Kidney (tissue), 13 donors: ENCODE measurements at regions not wholly inside any gene's neighbourhood (a gene's known extent, or its start where the extent isn't known, plus 50 kb on each side); places are given as distances from the start of the nearest gene placed in this dataset.
"Not testable (repeated sequence)": the region's sequence is repeated elsewhere in the genome, so short reads cannot be mapped to it uniquely, and the experiment has no call there.

ENCODE experiments used
- DNase-seq, 5 donors: peaks; one replicate each; pipeline ENCODE4 v3.0.0-alpha.2; 2013 to 2020
- FAIRE-seq: peaks from 2 replicates; lab custom pipeline; 2012; peaks lifted over from hg19 to GRCh38; lab: Jason Lieb, UNC
- H3K27ac ChIP-seq, 2 donors: one replicate each; pipeline ENCODE4 v1.7.0; 2013; ENCODE audit warnings: low read depth in 2 of 2, low read length in 2 of 2, inconsistent platforms in 1 of 2
- H3K27me3 ChIP-seq: one replicate; pipeline ENCODE4 v1.7.1; 2013; ENCODE audit warnings: low read length, inconsistent platforms; ENCODE audit not compliant: control insufficient read depth, insufficient read depth
- H3K36me3 ChIP-seq, 3 donors: one replicate each; pipeline versions ENCODE4 v1.7.0 to v1.7.1; 2013; ENCODE audit warnings: low read length in 3 of 3, control low read depth in 1 of 3, inconsistent platforms in 1 of 3; ENCODE audit not compliant: insufficient read depth in 3 of 3, control insufficient read depth in 2 of 3
- H3K4me1 ChIP-seq, 3 donors: one replicate each; pipeline versions ENCODE4 v1.7.0 to v1.7.1; 2013; ENCODE audit warnings: low read length in 3 of 3, inconsistent platforms in 1 of 3, low read depth in 1 of 3; ENCODE audit not compliant: control insufficient read depth in 2 of 3, insufficient read depth in 2 of 3
- H3K4me3 ChIP-seq, 3 donors: one replicate each; pipeline versions ENCODE4 v1.7.0 to v1.8.1; 2013; ENCODE audit warnings: low read length in 3 of 3, control low read depth in 1 of 3, inconsistent platforms in 1 of 3
- H3K9ac ChIP-seq, 3 donors: one replicate each; pipeline versions ENCODE4 v1.7.0 to v1.7.1; 2013; ENCODE audit warnings: low read length in 3 of 3, control low read depth in 1 of 3, inconsistent platforms in 1 of 3
- H3K9me3 ChIP-seq, 3 donors: one replicate each; pipeline versions ENCODE4 v1.7.0 to v1.7.1; 2013; ENCODE audit warnings: low read length in 3 of 3, control low read depth in 1 of 3, inconsistent platforms in 1 of 3; ENCODE audit not compliant: control insufficient read depth in 2 of 3, insufficient read depth in 1 of 3
- CTCF ChIP-seq: IDR thresholded peaks from 3 replicates; pipeline ENCODE4 v1.5.1; 2012; ENCODE audit warnings: mild to moderate bottlenecking, moderate library complexity, borderline replicate concordance; ENCODE audit not compliant: insufficient read depth; ENCODE audit errors: extremely low read depth
- intact Hi-C: fragments of 100-400 bp; cut with DNase I; formaldehyde crosslinking; loops from one replicate; pipeline ENCODE4 v1.11.1; 2022
- donor health status: control.
- donor health status: control.
- donor health status: control.
- donor health status: control.
- donor health status: control.
- donor health status: DM: yes; HTN: yes; CAD: no.
- donor health status: Normal renal cell carcinoma (clear cell type).

- TF ChIP-seq CTCF = no peak
These were observed 245.5 kb upstream of the TCERG1L start for GRCh38 chr10:131556897-131557495.

GRCh38 chr10:131557956-131558355, 246.4 kb upstream of the TCERG1L start:
- FAIRE-seq, H3K36me3 ChIP-seq, H3K4me1 ChIP-seq, intact Hi-C loops, H3K9ac ChIP-seq, DNase-seq, H3K27me3 ChIP-seq, H3K4me3 ChIP-seq, H3K27ac ChIP-seq, H3K9me3 ChIP-seq: not testable (repeated sequence)

More at GRCh38 chr10:131556897-131557495, 245.5 kb upstream of the TCERG1L start:
- no peak overlapping the region for H3K9ac ChIP-seq
- H3K27ac ChIP-seq = no peak overlapping the region
- H3K4me3 ChIP-seq = no peak overlapping the region
- DNase-seq (peak in 2 of 5 donors; percentile 18 to 34), FAIRE-seq (no peak)
- H3K36me3 ChIP-seq = no peaks in the 10 kb centered on the region
- intact Hi-C loops = no loop called here
- H3K27me3 ChIP-seq = no peaks in the 10 kb centered on the region
- H3K4me1 ChIP-seq = no peaks in the 10 kb centered on the region
- no peaks in the 10 kb centered on the region for H3K9me3 ChIP-seq

GRCh38 chr10:131559450-131559911, 248.0 kb upstream of the TCERG1L start:
- DNase-seq (no peak), FAIRE-seq (no peak)
- H3K27ac ChIP-seq = no peak overlapping the region
- no peak overlapping the region for H3K4me3 ChIP-seq
- TF ChIP-seq CTCF = no peak
- no peaks in the 10 kb centered on the region for H3K4me1 ChIP-seq
- no peaks in the 10 kb centered on the region for H3K27me3 ChIP-seq
- H3K36me3 ChIP-seq = no peaks in the 10 kb centered on the region
- H3K9me3 ChIP-seq = no peaks in the 10 kb centered on the region
- intact Hi-C loops = no loop called here
- H3K9ac ChIP-seq = no peak overlapping the region

- Histone ChIP-seq H3K36me3 (no peaks in the 10 kb centered on the region), H3K4me3 (no peak overlapping the region), H3K9ac (no peak overlapping the region), H3K4me1 (no peaks in the 10 kb centered on the region), H3K27ac (no peak overlapping the region), H3K27me3 (no peaks in the 10 kb centered on the region), H3K9me3 (peaks cover 0 to 3% (median 3%) of the 10 kb centered on the region in 3 donors)
- DNase-seq (peak in 3 of 5 donors; percentile 24 to 36 (median 25)), FAIRE-seq (no peak)
- no peak for TF ChIP-seq CTCF
- intact Hi-C loops = no loop called here
These were observed 248.6 kb upstream of the TCERG1L start for GRCh38 chr10:131560166-131560565.
